EH (cell line): ENCODE measurements at regions not wholly inside any gene's neighbourhood (a gene's known extent, or its start where the extent isn't known, plus 50 kb on each side); places are given as distances from the start of the nearest gene placed in this dataset.
"Not testable (repeated sequence)": the region's sequence is repeated elsewhere in the genome, so short reads cannot be mapped to it uniquely, and the experiment has no call there.

ENCODE experiments used
- DNase-seq: peaks from one replicate; pipeline ENCODE4 v3.0.0-alpha.2; 2015; ENCODE audit warnings: low read depth

DNA sequence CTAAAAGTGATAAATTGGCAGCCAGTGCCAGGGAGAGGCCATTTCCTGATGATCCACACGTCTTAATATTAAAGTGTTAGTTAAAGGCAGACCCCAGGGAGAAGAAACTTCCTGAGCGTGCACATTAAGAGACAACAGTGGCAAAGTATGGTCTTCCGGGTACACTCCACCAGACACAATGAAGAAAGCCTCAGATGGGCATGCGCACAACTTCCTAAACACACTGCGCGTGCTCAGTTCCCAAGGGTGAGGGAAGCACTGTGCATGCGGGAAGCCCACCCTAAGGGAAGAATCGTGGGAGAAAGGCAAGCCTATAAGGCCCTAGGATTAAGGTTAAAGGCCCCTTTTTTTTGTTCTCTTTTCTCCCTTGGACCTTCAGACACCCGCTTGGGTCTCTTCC is 140.7 kb upstream of the CDKN3 start:
- DNase-seq: no peak

DNA sequence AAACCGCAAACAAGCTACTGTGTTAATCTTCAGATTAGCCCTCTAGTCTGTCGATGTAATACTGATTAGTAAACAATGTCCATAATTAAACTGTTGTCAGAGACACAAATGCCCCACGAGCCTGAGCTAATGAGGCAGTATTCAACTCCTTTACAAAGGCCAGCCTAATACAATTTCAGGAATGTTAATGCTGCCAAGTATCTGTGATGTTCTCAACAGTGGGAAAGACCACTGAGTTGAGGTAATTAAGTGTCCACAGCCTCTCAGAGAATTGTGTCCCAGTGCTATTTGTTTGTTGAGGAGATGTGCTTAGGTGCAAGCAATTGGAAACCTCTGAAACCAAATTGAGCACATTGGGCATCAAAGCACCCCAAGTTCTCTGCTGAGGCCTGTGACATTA is 139.4 kb upstream of the CDKN3 start:
- peak; percentile 14 for DNase-seq

DNA sequence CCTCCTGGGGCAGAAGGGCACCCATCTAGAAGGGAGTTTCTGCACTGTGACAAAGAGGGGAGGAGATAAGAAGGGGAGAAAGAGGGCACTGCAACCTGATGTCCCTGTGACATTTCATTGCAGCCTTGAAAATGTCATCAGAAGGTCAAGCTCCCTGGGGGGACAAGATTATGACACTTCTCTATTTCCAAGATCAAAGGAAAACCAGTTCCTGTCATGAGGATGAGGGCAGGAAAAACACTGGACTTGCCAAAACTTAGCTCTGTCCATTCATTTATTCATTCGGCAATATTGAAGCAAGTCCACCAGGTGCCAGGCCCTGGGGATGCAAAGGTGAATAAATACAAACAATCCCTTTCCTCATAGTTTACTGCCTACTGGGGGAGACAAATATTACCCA is 138.4 kb upstream of the CDKN3 start:
- DNase-seq: no peak

DNA sequence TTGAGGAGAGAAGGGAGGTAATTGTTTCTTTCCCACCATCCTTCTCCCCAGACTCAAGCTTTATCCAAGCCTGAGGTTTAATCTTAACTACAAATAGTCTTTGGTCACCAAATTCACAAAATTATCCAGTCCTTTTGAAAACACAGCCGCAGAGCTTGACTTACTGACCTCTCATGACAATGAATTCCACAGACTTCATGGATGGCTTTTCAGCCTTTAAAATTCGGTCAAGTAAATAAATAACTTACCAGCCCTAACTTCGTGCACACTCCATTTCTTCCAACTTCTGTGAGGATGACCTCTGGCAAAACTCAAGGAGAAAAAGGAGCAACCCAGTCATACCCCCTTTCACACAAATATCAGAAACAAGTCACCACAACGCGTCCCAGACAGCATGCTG is 137.0 kb upstream of the CDKN3 start:
- no peak for DNase-seq

DNA sequence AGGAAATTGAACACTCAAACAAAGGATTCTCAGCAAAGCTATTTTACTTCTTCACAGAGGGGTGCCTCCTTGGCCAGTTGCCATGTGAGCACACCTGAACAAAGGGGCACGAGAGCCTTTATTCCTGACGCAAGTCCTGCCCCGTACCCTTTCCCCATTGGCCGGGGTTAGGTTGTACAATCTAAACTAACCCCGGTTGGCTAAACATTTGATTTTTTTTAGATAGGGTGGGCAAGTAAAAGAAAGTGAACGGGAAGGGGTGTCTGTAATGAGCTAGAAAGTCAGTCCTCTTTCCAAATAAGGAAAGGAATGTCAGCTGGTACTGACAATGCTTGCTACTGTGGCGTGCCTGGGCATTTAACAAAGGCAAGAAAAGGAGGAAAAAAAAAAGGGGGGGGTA is 135.5 kb upstream of the CDKN3 start:
- DNase-seq: no peak

DNA sequence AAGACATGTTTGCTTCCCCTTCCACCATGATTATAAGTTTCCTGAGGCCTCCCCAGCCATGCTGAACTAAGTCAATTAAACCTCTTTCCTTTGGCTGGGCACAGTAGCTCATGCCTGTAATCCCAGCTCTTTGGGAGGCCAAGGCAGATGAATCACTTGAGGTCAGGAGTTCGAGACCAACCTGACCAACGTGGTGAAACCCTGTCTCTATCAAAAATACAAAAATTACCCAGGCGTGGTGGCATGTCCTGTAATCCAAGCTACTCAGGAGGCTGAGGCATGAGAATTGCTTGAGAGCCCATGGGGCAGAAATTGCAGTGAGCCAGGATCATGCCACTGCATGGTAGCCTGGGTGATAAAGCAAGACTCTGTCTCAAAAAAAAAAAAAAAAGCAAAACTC is 130.2 kb upstream of the CDKN3 start:
- not testable (repeated sequence) for DNase-seq

DNA sequence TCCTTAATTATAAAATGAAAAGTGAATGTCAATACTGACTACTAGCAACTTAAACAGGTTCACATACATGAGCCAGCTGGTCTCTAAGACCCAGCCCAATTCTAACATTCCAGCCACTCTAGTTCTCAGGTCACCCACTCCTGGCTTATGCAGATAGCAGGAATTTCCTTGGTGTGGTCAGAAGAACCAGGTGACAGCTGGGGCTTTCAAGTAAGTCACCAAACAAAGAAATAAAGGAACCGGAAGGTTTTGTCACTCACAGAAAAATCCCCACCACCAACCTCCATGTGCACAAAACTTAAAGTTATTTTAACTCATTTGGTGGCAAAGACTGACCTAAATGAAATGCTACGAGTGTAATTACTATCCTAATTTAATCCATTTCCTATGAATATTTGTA is 129.6 kb upstream of the CDKN3 start:
- no peak for DNase-seq

DNA sequence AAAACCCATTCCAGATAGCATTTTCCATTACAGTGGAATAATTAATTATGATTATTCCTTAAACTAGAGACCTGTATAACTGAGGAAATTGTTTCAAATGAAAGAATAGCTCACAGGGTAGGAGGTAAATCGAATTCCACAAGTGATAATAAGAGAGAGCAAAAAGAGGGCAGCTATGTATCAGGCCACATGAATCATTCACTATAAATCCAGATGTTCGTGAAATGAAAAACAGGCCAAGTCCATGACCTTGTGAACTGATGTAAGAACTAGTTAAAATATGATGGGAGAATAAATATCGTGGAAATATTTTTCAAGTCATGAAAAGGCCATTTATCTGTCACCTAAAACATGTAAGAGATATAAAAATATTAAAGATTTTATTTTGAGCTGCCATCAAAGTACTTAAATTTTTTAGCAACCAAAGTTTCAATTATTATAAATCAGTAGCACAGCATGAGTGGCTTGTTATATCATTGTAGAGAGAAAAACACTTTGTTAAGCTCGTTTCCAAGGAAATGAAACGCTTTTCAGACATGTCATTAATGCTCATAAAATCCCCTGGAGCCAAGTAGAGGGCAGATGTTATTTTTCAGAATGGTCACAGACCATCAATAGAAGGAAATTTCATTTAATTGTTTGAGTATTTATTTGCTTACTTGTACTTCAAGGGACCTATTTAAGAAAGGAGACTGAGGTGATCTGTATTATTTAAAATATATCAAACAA is 120.6 kb upstream of the CDKN3 start:
- no peak for DNase-seq

DNA sequence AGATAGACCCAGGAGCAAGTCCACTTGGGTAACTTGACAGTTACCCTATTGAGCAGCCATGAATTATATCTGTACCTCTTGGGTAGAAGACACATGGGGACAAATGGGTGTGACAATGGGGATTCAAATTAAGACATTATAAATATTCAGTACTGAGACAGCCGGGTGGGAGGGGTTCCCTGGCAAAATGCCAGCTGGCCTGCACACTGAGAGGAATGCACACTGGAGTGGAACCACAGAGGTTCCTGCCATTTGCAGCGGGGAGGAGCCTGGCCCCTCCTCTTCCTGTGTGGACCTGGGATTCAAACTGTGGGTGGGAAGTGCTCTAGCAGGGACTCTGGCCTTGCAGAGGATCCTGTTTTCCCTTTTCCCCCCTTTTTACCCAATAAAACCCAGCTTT is 118.7 kb upstream of the CDKN3 start:
- no peak for DNase-seq

DNA sequence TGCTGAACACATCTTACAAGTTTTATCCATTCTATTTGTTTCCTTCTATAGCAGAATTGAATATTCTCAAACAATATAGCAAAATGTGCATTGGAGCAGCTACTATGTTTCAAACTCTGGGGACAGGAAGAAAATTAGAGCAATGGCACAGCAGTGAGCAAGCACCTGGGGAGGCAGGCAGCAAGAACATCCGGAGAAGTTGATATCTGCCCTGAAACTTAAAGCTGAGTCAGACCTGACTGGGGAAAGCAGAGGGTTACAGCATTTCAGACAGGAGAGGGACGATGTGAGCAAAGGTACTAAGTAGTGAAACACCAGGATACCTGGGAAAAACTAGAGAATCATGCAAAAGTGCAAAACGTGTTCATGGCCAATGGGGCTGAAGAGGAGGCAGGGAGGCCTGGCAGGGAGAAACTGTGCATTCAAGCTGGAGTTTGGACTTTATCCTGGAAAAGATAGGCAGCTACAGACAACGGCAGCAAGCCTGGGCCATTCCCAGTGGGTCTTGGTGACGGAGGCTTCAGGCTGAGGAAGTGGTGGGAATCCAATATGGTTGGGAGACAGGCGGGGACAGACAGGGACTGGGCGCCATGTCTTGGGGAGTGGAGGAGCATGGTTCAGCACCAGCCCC is 118.0 kb upstream of the CDKN3 start:
- no peak for DNase-seq

DNA sequence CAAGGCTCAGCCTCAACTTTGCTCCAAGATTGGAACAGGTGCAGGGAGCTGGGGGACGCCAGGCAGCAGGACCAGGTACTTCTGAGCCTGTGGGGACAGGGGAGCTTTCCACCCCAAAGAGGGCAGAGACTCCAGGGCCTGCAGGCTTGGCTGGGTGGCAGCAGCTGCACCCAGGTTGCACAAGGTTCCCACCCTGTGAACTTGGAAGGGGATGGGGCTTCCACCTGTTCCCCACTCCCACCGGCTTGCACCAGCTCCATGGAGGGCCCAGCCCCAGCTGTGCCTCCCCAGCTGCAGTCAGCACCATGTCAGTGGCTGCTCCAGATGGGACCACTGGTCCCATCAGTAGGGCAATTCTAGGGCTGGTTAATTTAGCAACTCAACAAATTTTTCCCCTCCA is 114.0 kb upstream of the CDKN3 start:
- DNase-seq: no peak

DNA sequence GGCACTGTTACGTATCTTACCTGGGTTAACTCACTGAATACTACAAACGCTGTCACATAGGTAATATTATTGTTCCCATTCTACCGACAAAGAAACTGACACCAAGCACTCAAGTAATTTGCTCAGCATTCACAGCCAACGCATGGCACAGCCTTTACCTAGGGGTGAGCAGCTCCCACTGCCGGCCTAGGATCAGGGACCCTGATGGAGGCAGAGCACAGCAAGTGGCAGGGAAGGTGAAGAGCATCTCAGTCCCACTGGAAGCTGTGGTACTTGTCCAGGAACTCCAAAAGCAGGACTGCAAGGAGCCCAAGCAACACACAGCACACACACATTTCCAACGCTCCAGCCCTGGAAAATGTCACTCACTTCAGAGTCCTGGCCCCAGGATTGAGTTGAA is 111.8 kb upstream of the CDKN3 start:
- DNase-seq: no peak

DNA sequence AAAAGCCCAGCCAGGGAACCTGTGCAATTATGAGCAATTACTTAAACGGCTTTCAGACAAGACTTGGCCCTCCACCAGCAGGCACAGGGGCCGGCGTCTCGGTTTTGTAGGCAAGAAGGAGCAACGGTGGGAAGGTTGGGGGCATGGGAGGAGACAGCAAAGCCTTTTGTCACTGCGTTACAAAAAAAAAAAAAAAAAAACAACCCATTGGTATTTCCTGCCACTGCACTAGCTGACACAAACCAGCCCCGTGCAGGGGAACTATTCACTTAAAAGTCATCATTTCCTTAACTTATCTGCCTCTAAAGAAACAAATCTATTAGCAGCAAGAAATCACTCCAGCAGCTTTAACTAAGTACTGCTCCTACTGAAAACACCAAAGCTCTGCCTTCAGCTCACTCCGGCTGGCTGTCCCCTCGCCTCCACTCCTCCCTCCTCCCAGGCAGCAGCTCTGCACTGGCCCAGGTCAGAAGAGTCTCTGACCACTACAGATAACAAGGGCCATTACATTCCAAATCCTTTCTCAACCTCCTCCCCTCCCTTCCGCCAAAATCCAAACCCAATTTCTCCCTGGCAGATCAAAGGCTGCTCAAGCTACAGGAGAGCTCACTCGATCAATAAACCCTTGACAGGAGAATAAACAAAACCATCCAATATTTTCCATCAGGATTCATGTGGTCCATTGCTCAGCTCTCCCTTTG is 105.2 kb upstream of the CDKN3 start:
- peak; percentile 47 for DNase-seq

DNA sequence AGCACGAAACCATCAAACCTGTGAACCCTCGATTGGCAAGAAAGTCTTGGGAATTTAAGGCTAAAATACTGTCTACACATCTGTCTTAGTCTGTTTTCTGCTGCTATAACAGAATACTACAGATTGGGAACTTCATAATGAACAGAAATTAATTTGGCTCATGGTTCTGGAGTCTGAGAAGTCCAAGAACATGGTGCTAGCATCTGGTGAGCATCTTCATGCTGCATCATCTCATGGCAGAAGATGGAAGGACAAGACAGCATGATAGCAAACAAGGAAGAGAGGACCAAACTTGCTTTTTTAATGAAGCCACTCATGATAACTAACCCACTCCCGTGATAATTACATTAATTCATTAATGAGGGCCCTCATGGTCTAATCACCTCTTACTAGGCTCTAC is 102.0 kb upstream of the CDKN3 start:
- DNase-seq: no peak

DNA sequence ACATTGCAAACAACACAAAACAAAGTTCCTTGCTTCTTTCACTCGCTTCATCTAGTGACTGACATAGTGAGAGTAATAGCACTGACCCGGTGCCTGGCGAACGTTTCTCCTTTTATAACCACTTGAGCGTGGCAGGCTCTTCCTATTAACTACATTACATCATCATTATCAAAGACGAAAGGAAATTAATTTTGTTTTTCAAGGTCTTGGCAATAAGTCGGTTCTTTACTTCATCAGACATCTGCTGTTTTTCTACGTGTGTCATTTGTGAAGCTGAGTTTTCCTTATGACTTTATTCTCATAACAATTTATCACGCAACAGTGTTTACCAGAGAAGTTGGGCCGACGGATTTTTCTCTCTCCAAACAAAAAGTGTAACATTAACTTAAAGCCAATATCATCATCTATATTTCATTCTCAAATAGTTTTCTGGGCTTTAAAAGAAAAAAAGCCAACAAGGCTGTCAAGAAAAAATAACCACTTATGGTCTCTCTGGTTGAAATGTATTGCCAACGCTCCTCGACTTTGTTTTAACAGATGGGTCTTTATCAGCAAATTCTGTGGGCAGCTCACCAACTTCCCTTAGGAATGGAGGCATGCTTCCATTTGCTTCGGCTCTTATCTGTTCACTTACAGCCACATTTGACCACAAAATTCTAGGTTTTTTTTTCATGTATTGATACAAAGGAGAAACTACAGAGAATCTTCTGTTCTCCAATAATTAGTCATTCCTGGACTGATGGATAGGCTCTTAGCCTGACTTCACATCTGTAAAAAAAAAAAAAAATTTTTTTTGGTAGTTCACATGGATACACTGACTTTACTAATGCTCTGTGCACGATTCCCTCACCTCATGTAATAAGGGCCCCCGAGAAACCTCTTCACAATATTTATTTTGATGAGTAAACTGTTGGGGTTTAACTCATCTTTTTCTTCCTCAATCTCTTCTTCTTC is 97.1 kb upstream of the CDKN3 start:
- DNase-seq: no peak

DNA sequence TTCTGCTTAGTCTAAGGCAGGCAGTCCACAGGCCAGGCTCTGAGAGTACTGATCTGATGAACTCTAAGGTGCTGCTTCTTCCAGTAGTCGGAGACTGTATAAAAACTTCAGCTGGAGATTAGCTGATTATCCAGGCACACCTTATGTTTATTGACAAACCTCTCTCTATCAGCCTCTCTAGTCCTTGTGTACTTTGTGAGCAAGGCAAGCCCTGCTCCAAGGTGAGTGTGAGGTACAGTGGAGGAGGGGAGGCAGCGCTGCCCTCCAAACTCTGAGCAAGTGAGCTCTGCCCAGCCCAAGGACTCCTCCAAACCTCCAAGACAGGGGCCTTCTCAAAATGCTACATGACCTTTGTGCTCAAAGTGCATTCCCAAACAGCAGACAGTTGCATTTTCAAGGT is 95.9 kb upstream of the CDKN3 start:
- DNase-seq: no peak

DNA sequence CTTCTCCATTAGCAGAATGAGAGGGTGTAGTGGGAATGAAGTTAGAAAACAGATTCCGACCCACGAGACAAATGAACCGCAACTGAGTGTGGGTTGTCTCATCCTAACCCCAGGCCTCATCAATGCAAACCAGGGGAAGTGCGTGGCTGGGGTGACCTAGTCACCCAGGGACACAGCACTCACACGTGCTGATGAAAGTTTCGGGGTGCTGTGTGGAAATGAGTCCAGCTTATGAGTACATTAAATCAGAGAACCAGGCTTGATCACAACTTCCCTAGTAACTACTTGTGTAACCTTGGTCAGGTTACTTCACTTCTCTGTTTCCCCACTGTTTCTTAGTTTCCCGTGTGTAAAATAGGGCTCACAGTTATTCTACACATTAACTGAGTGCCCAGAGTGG is 95.4 kb upstream of the CDKN3 start:
- DNase-seq: no peak

DNA sequence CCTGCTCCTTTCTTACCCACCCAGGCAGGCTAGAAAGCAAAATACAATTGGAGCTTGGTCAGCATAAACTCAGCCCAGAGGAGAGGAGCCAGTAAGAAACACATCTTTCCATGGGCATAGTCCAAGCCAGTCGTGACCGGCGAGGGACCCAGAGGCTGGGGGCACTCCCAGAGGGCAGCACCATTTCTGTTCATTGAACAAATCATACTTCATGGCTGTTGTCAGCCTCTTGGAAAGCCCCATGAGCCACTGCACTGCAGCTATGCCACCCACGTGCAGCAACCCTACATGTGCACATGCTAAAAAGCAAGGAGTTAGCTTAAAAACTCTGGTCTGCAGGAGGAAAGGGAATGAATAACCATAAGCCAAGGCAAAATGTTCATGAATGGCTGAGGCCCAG is 90.0 kb upstream of the CDKN3 start:
- no peak for DNase-seq

DNA sequence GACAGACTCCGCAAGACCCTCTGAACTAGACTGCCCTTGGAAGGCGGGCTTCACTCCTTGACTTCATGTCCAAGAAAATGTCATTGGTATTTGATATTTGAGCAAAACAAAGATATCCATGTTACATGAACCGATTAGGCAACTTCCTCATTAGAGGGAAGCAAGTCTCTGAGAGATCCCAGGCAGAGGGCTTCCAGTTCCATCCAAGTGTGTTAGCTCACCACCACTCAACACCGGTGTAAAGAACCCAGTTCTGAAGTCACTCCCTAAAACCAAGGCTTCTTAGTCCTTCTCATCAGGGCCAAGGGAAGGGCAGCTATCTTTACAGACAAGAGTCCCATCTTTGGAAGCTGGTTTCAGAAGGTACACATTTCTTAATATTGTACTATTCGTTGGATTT is 87.2 kb upstream of the CDKN3 start:
- DNase-seq: no peak

DNA sequence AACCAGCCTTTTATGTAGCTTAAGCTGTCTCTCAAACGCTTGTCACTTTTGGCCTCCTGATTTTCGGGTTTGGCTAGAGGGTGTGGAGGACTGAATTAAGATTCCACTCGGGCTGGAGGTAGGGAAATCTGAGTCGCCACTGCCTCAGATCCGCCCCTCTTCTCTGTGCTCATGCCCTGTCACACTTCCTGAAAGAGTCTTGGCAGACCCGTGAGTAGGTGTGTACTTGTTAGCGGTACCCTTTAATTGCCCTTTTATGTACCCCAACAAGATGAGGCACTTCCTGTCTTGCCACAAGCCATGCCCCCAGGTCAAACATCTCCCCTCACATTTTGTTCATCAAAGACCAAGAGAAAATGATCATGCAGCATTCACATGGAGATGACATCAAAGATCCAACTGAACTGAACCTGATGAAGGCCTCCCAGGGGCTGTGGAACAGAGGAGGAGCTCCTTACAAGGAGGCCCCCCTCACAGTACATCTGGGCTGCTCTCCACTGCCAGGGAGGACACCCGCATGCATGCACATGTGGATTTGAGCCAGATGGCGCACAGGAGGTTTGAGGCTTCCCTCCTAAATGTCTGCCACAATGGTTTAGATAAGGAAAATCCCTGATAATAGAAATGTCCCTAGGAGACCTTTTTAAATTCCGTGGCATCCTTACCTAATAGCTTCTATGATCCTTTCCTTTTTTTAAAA is 86.5 kb upstream of the CDKN3 start:
- peak; percentile 2 for DNase-seq

DNA sequence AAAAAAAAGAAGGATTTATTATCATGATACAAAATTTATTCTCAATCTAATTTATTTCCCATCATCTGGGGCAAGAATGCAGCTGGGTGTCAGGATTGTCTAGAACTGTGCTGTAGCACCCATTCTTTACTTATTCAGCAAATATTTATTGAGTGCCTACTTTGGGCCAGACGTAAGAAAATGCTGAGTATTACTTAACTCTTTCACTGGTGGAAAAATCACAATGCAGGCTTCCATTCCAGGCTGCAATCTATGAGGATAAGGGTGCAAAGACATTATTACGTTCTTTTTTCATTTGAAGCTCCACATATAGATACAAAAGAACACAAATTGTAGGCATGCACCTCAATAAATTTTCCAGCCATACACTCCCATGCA is 86.0 kb upstream of the CDKN3 start:
- DNase-seq: no peak
